NCI-H446 (cell line): ENCODE measurements at regions not wholly inside any gene's neighbourhood (a gene's known extent, or its start where the extent isn't known, plus 50 kb on each side); places are given as distances from the start of the nearest gene placed in this dataset.
"Not testable (repeated sequence)": the region's sequence is repeated elsewhere in the genome, so short reads cannot be mapped to it uniquely, and the experiment has no call there.

Experiments
- DNase-seq, 2 experiments: peaks; one replicate each; lab custom pipeline; 2025; lab: John Stamatoyannopoulos, UW

DNA sequence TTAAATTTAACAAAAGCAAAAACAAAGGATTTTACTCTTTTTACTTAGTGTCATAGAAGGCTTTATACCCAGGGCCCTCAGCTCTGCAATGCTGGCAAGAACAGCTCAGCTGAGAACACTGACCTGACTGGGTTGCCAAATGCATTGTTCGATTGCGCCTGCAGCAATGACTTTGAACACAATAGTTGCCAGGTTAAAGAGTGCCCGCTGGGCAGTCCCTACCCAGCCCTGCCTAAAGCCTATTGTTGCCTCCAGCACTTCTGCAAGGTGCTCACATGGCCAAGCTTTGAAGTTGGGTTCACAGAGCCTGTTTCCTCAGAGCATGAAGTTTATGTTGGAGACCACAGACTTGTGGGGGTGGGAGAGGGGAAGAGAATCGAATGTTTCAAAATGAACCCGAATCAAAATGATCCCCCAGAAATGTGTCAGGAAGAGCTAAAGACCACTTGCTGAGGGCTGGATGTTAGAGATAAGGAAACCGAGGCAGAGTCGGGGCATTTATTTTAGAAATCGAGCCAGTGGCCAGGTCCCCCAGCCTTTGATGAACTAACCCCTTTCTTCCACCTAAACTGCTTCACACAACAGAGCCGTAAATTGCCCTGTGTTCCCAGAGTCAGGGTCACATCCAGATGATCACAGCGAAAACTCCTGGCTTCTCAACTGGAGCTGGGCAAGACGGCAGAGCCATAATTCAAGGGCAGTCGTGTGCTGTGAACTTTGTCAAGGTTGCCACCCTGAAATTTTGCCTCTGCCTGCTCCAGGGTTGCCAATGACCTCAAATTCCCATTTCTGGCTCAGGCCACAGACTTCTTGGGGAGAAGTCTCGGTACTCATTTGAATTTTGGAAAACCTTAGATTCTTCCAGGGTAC is 55.0 kb downstream of the FOXA2 start:
- no peak for DNase-seq

DNA sequence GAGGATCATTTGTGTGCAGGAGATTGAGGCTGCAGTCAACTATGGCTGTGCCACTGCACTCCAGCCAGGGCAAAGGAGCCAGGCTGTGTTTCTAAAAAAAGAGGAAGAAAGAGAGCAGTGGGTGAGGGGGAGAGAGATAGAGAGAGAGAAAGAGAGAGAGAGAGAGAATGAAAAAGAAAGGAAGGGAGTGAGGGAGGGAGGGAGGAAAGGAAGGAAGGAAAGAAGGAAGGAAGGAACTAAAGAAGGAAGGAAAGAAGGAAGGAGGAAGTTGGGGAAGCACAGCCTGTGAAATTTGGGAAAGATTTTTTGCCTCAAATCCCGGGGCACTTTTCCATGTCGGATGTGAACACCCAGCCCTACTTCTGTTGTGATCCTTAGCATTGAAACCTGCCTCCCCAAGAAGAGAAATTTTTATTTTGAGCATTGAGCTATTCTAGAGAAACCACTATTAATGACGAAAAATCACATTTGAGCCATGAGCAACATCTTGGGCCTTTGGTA is 57.8 kb downstream of the FOXA2 start:
- no peak for DNase-seq

DNA sequence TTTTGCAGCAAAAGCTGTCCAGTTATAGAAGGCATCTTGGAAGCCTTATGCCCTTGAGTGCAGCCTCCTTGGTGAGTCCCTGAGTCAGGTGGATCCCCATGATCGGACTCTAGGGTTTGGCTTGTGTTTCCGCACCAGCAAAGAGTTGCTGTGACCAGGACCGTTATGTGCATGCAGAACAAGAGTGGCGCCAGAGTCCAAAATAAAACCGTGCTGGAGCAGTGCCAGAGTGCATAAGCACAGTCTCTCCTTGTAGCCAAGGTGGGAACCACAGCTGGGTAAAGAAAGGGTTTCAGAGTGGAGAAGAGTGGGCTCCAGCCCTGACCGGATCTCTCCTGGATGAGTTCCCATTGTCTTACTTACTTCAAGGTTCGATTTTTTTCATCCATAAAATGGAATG is 58.6 kb downstream of the FOXA2 start:
- DNase-seq, result no peak

- DNase-seq, result no peak
Observed at GRCh38 chr20:22525069-22525820, 59.1 kb downstream of the FOXA2 start.

DNA sequence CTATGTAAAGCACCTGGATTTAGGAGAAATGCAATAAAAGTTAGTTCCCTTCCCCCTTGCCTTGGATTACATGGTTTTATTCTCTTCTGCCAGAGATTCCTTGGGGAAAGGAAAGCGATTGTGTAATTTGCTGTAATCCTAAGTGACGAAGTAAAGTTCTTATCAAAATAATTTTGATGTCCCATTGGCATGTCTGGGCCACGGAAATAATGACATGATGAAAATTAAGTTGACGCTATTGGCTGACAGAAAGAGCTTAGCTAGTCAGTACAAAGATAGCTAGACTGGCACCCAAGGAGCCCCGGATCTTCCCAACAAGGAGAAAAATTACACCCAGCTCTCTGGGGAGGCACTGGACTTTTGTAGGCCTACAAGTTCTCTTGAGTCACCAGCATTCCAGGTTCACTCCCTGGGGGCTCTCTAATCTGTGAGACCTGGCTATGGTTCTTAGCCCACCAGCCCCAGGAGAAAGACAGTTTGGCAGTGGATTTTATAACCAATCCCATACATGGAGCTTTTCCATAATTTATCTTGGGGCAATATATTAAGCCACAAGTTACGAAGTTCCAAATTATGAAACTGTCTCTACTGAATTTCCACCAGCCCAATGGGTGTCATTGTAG is 59.9 kb downstream of the FOXA2 start:
- no peak for DNase-seq

- DNase-seq, result no peak
Observed at GRCh38 chr20:22523499-22524392, 60.6 kb downstream of the FOXA2 start.

DNA sequence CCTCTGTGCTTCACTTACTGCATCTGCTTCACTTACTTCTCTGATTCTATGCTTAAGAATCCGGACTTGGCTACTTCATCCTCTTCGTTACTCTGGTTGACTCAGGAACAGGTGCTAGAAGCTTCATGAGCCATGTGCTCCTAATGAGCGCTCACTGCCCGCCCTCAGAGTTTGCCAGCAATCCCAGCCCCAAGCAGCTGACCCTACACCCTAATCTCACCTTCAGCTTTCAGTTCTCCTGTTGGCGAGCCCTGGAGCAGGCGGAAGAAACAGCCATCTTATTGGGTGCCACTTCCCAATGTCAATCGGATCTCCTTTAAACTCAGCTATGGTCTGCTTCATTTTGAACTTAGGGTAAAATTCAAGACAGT is 61.3 kb downstream of the FOXA2 start:
- DNase-seq, result no peak

DNA sequence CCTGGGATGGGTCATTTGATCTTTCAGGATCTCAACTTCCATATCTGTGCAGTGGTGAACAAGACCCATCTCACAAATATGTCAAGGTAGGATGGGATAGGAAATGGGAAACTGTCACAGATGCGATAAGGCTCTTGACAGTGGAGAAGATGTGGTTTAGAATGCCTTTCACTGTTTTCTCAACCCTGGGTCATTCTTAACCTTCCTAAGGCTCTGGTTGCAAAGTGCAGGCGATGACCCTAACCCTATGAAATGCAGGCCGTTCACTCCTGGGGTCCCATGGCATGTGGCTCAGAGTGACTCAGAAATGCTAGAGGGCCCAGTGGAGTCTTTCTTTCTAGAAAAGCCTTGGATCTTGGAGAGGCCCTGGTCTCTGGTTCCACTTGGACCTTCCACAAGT is 61.7 kb downstream of the FOXA2 start:
- DNase-seq, result no peak

DNA sequence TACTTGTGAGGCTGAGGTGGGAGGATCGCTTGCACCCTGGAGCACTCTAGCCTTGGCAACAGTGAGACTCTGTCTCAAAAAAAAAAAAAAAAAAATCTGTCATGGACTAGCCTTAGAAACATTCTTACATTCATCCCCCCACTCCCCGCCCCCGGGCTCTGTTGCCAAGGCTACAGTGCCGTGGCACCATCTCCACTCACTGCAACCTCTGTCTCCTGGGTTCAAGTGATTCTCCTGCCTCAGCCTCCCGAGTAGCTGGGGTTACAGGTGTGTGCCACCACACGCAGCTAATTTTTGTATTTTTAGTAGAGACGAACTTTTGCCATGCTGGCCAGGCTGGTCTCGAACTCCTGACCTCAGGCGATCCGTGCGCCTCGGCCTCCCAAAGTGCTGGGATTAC is 62.4 kb downstream of the FOXA2 start:
- not testable (repeated sequence) for DNase-seq

DNA sequence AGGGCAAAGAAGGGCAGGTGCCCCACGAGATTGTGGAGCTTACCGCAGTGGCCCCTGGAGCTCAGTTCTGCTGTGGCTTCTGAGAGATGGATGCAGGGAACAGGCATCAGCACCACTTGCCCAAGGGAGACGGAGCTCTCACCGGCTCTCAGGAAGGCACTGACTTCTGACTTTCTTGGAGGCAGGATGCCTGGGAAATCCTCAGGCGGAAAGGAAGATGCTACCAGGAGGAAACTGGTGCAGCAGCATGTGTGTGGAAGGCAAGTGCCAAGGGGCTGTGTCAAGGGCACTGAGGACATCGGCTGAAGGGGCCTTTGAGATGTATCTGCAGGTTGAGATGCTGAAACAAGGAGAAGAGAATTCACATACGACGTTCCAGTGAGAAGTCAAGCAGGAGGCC is 64.0 kb downstream of the FOXA2 start:
- no peak for DNase-seq

GRCh38 chr20:22515264-22515663 is 69.1 kb downstream of the FOXA2 start:
- DNase-seq, result no peak

DNA sequence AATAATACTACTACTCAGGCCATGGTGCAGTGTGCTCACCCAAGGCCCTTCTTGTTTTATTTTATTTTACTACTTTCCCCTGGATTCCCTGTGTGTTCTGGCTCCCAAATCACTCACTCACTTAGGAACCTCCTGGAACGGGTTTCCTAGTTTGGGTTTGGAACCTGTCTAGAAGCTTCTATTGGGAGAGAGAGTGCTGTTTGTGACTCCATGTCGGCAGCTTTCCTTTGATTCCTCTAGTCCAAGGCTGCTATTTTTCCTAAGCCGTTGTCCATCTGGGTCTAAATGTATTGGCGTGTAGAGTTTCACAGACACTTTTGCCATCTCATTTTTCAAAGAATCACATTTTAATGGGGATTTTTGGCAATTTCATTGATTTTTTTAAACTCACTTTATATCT is 70.8 kb downstream of the FOXA2 start:
- no peak for DNase-seq

- DNase-seq, result no peak
Observed at GRCh38 chr20:22512911-22513489, 71.4 kb downstream of the FOXA2 start.

DNA sequence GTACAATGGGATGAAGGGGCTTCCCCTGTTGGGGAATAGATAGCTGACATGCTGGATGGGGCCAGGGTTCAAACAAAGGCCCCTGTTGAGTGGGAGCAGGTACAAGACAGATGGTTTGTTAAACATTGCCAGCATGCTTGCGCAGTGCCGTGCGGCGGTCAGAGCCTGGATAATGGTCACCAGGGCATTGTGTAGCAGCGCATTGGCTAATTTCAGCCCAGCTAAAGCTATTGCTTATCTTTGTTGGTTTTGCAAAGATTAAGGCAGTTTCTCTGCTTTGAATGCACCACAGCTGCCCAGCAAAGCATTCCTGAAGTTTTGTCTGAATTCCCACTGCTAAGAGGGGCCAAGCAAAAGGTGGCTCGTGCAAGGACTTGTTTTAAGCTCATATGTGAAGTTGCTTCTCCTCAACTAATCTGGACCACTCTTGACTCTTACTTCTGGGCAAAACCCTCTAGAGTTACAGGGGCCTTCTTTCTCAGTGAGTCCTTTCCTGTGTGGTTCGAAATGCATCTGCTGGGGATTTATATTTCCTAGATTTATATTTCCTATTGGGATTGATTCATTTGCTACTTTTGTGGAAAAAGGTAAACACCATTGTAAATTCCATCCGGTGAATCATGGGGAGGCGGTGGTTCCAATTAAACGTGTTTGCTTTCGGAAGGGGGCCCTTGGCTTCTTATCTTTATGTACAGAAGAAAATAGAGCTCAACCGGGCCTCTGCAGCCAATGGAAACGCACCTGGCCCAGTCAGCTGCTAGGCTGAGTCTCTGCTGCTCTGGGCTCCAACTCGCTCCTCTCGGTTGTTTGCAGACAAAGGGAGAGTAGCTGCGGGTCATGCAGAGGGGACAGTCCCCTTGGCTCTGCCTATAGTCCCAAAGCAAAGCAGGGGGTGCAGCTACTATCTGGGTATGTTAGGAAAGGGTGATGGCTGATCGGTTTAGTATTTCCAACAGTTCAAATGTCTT is 72.1 kb downstream of the FOXA2 start:
- DNase-seq, result no peak

DNA sequence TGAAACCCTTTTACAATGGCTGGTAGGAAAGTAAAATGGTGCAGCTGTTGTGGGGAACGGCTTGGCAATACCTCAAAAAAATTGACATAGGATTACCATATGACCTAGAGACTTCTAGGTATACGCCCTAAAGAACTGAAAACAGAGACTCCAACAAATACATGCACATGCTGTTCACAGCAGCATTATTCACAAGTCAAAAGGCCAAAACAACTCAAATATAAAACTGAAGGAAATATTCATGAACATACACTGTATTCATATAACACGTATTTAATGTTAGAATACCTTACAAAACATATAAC is 74.6 kb downstream of the FOXA2 start:
- DNase-seq, result no peak

- no peak for DNase-seq
Observed at GRCh38 chr20:22509090-22509842, 75.1 kb downstream of the FOXA2 start.

DNA sequence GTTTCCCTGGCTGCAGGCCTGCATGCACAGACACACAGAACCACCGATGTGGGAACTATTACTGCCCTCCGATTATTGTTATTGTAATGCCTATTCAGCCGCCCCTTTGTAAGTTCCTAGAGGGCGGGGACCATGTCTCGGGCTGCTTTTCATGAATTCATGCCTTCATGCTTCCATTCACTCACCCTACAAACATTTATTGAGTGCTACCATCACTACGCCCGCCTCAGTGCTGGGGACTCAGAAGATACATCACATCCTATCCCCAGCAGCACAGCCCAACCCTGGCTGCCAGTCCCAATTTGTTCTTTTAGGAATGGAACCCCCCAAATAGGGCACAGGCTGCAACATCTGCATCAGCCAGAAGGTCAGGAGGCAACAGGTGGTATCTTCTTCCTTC is 75.9 kb downstream of the FOXA2 start:
- DNase-seq, result no peak

- DNase-seq, result no peak
Observed at GRCh38 chr20:22507240-22507961, 77.0 kb downstream of the FOXA2 start.

GRCh38 chr20:22506827-22507226 is 77.5 kb downstream of the FOXA2 start:
- DNase-seq, result no peak
